Nephron (organoid): ENCODE measurements at regions not wholly inside any gene's neighbourhood (a gene's known extent, or its start where the extent isn't known, plus 50 kb on each side); places are given as distances from the start of the nearest gene placed in this dataset.

Experiments
- H3K27ac Mint-ChIP-seq, 3 experiments: 2 replicates each; pipeline ENCODE4 v1.8.0; 2020; ENCODE audit warnings: mixed read lengths in 3 of 3, mild to moderate bottlenecking in 2 of 3, moderate library complexity in 1 of 3
- H3K27me3 Mint-ChIP-seq: 2 replicates; pipeline ENCODE4 v1.8.0; 2021; ENCODE audit warnings: low read depth, mild to moderate bottlenecking, moderate library complexity, mixed read lengths
- H3K36me3 Mint-ChIP-seq: 2 replicates; pipeline ENCODE4 v1.8.0; 2020; ENCODE audit warnings: low read depth, mixed read lengths
- H3K4me1 Mint-ChIP-seq: 2 replicates; pipeline ENCODE4 v1.8.0; 2020; ENCODE audit warnings: mixed read lengths
- H3K4me3 Mint-ChIP-seq, 3 experiments: 2 replicates each; pipeline ENCODE4 v1.8.0; 2020; ENCODE audit warnings: mild to moderate bottlenecking in 3 of 3, mixed read lengths in 3 of 3, moderate library complexity in 2 of 3
- H3K9me3 Mint-ChIP-seq: 2 replicates; pipeline ENCODE4 v1.8.0; 2020; ENCODE audit warnings: mixed read lengths
- TF ChIP-seq, protein P1 (sequence below), 3 experiments: fragments of 200-600 bp; sonication (generic); IDR thresholded peaks; one replicate each; pipeline ENCODE4 v1.5.0; 2021; ENCODE audit warnings: antibody characterized with exemption in 3 of 3; ENCODE audit not compliant: unreplicated experiment in 3 of 3

DNA sequence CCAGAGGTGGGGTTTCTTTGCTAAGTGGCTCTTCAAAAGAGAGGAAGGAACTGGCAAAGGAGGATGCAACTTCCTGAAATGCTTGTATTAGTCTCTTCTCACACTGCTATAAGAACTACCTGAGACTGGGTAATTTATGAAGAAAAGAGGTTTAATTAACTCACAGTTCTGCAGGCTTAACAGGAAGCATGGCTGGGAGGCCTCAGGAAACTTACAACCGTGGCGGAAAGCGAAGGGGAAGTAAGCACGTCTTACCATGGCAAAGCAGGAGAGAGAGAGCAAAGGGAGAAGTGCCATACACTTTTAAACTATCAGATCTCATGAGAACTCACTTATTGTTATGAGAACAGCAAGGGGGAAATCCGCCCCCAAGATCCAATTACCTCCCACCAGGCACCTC is 505.7 kb downstream of the ZNF674 start:
- Mint-ChIP-seq H3K36me3 (no peaks in the 10 kb centered on the region), H3K9me3 (peaks cover 18% of the 10 kb centered on the region), H3K27ac (no peak overlapping the region), H3K27me3 (no peaks in the 10 kb centered on the region), H3K4me3 (no peak overlapping the region), H3K4me1 (no peaks in the 10 kb centered on the region)
- TF ChIP-seq, protein P1, sequence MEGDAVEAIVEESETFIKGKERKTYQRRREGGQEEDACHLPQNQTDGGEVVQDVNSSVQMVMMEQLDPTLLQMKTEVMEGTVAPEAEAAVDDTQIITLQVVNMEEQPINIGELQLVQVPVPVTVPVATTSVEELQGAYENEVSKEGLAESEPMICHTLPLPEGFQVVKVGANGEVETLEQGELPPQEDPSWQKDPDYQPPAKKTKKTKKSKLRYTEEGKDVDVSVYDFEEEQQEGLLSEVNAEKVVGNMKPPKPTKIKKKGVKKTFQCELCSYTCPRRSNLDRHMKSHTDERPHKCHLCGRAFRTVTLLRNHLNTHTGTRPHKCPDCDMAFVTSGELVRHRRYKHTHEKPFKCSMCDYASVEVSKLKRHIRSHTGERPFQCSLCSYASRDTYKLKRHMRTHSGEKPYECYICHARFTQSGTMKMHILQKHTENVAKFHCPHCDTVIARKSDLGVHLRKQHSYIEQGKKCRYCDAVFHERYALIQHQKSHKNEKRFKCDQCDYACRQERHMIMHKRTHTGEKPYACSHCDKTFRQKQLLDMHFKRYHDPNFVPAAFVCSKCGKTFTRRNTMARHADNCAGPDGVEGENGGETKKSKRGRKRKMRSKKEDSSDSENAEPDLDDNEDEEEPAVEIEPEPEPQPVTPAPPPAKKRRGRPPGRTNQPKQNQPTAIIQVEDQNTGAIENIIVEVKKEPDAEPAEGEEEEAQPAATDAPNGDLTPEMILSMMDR (IDR thresholded peaks at IDR 0.05; ENCODE audit: unreplicated experiment in 3 of 3): no peak

DNA sequence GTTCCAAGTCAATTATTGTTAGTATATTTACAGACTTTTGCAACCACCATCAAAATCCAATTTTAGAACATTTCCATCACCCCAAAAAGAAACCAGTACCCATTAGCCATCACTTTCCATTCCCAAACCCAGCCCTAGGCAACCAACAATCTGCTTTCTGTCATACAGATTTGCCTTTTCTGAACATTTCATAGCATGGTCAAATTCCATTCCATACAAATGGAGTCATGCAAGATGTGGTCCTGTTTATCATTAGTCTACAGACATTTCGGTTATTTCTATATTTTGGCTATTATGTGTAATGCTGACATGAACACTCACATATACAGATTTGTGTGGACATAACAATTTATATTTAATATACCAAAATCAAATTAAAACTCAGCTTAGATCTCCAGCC is 508.7 kb downstream of the ZNF674 start:
- H3K9me3 Mint-ChIP-seq: peaks cover 13% of the 10 kb centered on the region
- no peaks in the 10 kb centered on the region for H3K36me3 Mint-ChIP-seq
- H3K27ac Mint-ChIP-seq: no peak overlapping the region
- no peak overlapping the region for H3K4me3 Mint-ChIP-seq
- H3K27me3 Mint-ChIP-seq: no peaks in the 10 kb centered on the region
- TF ChIP-seq, protein P1 (IDR thresholded peaks at IDR 0.05; ENCODE audit: unreplicated experiment in 3 of 3): no peak
- no peaks in the 10 kb centered on the region for H3K4me1 Mint-ChIP-seq

GRCh38 chrX:46034868-46035267 is 510.4 kb downstream of the ZNF674 start:
- TF ChIP-seq, protein P1 (IDR thresholded peaks at IDR 0.05; ENCODE audit: unreplicated experiment in 3 of 3): no peak
- H3K4me3 Mint-ChIP-seq: no peak overlapping the region
- no peaks in the 10 kb centered on the region for H3K27me3 Mint-ChIP-seq
- H3K9me3 Mint-ChIP-seq: peaks cover 7% of the 10 kb centered on the region
- H3K4me1 Mint-ChIP-seq: no peaks in the 10 kb centered on the region
- H3K36me3 Mint-ChIP-seq: no peaks in the 10 kb centered on the region
- H3K27ac Mint-ChIP-seq: no peak overlapping the region

DNA sequence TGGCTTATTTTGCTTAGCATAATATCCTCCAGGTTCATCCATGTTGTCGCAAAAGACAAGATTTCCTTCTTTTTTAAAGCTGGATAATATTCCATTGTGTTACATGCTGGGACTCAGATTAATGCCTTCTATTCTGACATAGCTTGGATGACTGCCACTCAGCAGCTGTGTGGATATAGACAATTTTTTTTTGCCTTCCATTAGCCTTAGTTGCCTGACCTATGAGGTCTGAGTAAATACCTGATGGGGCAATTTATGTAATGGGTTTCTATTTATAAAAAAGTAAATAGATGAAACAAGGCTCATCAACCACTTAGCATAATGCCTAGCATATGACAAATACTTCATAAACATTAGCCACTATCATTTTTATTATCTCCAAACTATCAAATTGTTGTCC is 515.4 kb downstream of the ZNF674 start:
- Mint-ChIP-seq H3K4me1 (no peaks in the 10 kb centered on the region), H3K27me3 (no peaks in the 10 kb centered on the region), H3K9me3 (peaks cover 6% of the 10 kb centered on the region), H3K4me3 (no peak overlapping the region), H3K27ac (no peak overlapping the region), H3K36me3 (no peaks in the 10 kb centered on the region)
- TF ChIP-seq, protein P1 (IDR thresholded peaks at IDR 0.05; ENCODE audit: unreplicated experiment in 3 of 3): no peak

- Mint-ChIP-seq H3K9me3 (peaks cover 9% of the 10 kb centered on the region), H3K4me3 (no peak overlapping the region), H3K36me3 (no peaks in the 10 kb centered on the region), H3K27me3 (no peaks in the 10 kb centered on the region), H3K4me1 (no peaks in the 10 kb centered on the region), H3K27ac (no peak overlapping the region)
- TF ChIP-seq, protein P1 (IDR thresholded peaks at IDR 0.05; ENCODE audit: unreplicated experiment in 3 of 3): no peak
Observed at GRCh38 chrX:46016296-46016695, 528.9 kb downstream of the ZNF674 start.

DNA sequence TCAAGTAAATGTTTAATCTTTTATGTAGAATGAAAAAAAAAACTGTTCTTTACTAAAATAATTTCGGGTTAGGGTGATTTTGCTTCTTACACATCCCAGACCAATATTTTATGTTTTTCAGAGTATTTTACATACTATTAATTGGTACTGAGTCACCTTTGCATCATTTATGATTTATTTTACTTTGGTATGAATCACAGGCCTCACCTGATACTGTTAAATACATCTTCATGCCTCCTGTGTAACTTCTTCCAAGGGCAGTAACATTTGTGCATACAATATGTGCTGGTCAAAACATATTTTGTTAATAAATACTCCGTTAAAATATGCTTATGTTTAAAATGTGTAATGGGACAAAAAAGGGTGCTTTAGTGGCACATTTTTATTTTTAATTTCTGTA is 529.6 kb downstream of the ZNF674 start:
- TF ChIP-seq, protein P1 (IDR thresholded peaks at IDR 0.05; ENCODE audit: unreplicated experiment in 3 of 3): no peak
- Mint-ChIP-seq H3K4me3 (no peak overlapping the region), H3K9me3 (peaks cover 6% of the 10 kb centered on the region)

More for the DNA sequence above, 529.6 kb downstream of the ZNF674 start:
- Mint-ChIP-seq H3K27ac (no peak overlapping the region), H3K36me3 (no peaks in the 10 kb centered on the region), H3K27me3 (no peaks in the 10 kb centered on the region), H3K4me1 (no peaks in the 10 kb centered on the region)
